ENCODE measurements at regions not wholly inside any gene's neighbourhood (a gene's known extent, or its start where the extent isn't known, plus 50 kb on each side); places are given as distances from the start of the nearest gene placed in this dataset.

DNA sequence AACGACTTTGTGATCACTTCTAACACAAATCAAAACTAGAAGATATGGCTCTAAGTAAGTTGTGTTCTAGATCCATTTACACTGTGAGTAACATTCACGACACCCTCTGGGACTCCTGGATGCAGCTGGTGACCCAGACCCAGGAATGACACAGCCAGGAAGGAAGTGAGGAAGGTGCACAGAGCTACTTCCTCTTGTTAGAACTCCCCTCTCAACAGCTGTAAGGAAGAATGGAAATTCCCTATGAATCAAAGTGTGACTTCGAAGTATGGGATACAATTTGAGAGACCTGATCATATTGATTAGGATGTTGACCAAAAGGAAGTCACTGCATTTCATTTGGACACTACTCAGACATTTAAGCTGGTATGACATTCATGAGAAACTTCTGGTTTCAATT, 185.3 kb downstream of the NRIP1 start:
- TF ChIP-seq CTCF (IDR thresholded peaks at IDR 0.05) (no peak), POLR2A (IDR thresholded peaks at IDR 0.05) (no peak)

Data from prostate gland (tissue), 2 donors.